Stomach (tissue), 8 donors: ENCODE measurements at regions not wholly inside any gene's neighbourhood (a gene's known extent, or its start where the extent isn't known, plus 50 kb on each side); places are given as distances from the start of the nearest gene placed in this dataset.
A peak's percentile ranks its signal among the peaks of the same experiment; 100 is the strongest.

Experiments
- DNase-seq, 2 donors: peaks; one replicate each; pipeline versions ENCODE4 v3.0.0 to v3.0.0-alpha.2; 2013 to 2019
- H3K27ac ChIP-seq, 5 donors: fragments of 200-600 bp in 4 of 5; sonication (generic) in 4 of 5; one replicate each; pipeline ENCODE4 v1.5.1; 2013 to 2019; ENCODE audit warnings: mild to moderate bottlenecking in 1 of 5, moderate library complexity in 1 of 5
- H3K27me3 ChIP-seq, 3 donors: fragments of 200-600 bp; sonication (generic); one replicate each; pipeline ENCODE4 v1.5.1; 2017 to 2019; ENCODE audit warnings: mixed run types in 1 of 3
- H3K36me3 ChIP-seq, 4 donors: fragments of 200-600 bp; sonication (generic); 1 replicate in 3 of 4; 2 replicates in 1 of 4; pipeline ENCODE4 v1.5.1; 2016 to 2019
- H3K4me1 ChIP-seq, 4 donors: fragments of 200-600 bp; sonication (generic); one replicate each; pipeline ENCODE4 v1.5.1; 2016 to 2019
- H3K4me3 ChIP-seq, 4 donors: fragments of 200-600 bp; sonication (generic) in 3 of 4; one replicate each; pipeline ENCODE4 v1.5.1; 2016 to 2019; ENCODE audit warnings: mild to moderate bottlenecking in 1 of 4
- H3K9me3 ChIP-seq, 4 donors: fragments of 200-600 bp; sonication (generic); one replicate each; pipeline ENCODE4 v1.5.1; 2016 to 2019
- EP300 ChIP-seq: sonication (generic); formaldehyde crosslinking; IDR thresholded peaks from one replicate; pipeline ENCODE4 v1.6.1; 2017; ENCODE audit warnings: antibody characterized with exemption
- POLR2A ChIP-seq, 4 donors: fragments of 450-650 bp; IDR thresholded peaks; one replicate each; pipeline ENCODE4 v1.6.1; 2016; ENCODE audit warnings: antibody characterized with exemption in 4 of 4, control low read depth in 2 of 4, mild to moderate bottlenecking in 1 of 4, moderate library complexity in 1 of 4
- POLR2AphosphoS5 ChIP-seq, 3 donors: sonication (generic); formaldehyde crosslinking; IDR thresholded peaks; one replicate each; pipeline ENCODE4 v1.6.1; 2016; ENCODE audit warnings: antibody characterized with exemption in 3 of 3
- WGBS, 5 donors: extraction: QIAGEN DNeasy Blood & Tissue Kit in 3 of 5; methylation state at CpG; one replicate each; pipeline versions ENCODE4 v1.1.5 to v1.1.7; 2013 to 2018; 5-methylcytosine and 5-hydroxymethylcytosine counted together
- intact Hi-C: fragments of 100-400 bp; cut with DNase I; formaldehyde crosslinking; loops from one replicate; pipeline ENCODE4 v1.15.1; 2023; ENCODE audit warnings: low total_unique reads
- TF ChIP-seq, protein P1 (sequence below), 7 experiments: fragments of 450-650 bp in 4 of 7; fragments of 200-600 bp in 3 of 7; sonication (generic) in 3 of 7; IDR thresholded peaks; one replicate each; pipeline ENCODE4 v1.5.1; 2016 to 2019; ENCODE audit warnings: antibody characterized with exemption in 7 of 7, control low read depth in 2 of 7, mild to moderate bottlenecking in 1 of 7
- donor health status: healthy with polysubstance abuse.
- donor health status: Bipolar disorder and iron deficiency.
- donor health status: healthy.

DNA sequence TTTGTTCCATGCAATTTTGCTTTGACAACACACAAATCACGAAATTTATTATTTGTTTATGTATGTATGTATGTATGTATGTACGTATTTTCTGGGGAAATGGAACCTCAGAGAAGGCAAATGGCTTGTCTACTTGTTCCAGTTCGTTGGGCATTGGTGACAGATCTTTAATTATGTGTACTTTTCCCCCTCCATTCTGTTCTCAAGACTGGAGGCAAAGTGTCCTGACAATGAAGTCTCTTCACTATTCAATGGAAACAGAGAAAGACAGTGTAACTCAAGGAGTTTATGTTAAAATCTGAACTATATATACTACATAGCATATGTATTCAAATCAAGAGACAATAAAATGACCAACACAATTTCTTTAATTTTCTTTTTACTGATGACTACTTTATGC, 245.7 kb upstream of the PTBP2 start:
- Histone ChIP-seq H3K9me3 (no peaks in the 10 kb centered on the region), H3K27ac (no peak overlapping the region), H3K27me3 (no peaks in the 10 kb centered on the region), H3K4me1 (no peaks in the 10 kb centered on the region), H3K4me3 (no peak overlapping the region), H3K36me3 (no peaks in the 10 kb centered on the region)
- intact Hi-C loops: no loop called here
- TF ChIP-seq POLR2AphosphoS5 (IDR thresholded peaks at IDR 0.05): no peak
- TF ChIP-seq, protein P1, sequence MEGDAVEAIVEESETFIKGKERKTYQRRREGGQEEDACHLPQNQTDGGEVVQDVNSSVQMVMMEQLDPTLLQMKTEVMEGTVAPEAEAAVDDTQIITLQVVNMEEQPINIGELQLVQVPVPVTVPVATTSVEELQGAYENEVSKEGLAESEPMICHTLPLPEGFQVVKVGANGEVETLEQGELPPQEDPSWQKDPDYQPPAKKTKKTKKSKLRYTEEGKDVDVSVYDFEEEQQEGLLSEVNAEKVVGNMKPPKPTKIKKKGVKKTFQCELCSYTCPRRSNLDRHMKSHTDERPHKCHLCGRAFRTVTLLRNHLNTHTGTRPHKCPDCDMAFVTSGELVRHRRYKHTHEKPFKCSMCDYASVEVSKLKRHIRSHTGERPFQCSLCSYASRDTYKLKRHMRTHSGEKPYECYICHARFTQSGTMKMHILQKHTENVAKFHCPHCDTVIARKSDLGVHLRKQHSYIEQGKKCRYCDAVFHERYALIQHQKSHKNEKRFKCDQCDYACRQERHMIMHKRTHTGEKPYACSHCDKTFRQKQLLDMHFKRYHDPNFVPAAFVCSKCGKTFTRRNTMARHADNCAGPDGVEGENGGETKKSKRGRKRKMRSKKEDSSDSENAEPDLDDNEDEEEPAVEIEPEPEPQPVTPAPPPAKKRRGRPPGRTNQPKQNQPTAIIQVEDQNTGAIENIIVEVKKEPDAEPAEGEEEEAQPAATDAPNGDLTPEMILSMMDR (IDR thresholded peaks at IDR 0.05): no peak
- TF ChIP-seq POLR2A (IDR thresholded peaks at IDR 0.05): no peak
- DNase-seq: no peak
- 43 to 64% (median 54%) methylated on average over 3 of the region's 3 CpGs for WGBS, 5 donors

DNA sequence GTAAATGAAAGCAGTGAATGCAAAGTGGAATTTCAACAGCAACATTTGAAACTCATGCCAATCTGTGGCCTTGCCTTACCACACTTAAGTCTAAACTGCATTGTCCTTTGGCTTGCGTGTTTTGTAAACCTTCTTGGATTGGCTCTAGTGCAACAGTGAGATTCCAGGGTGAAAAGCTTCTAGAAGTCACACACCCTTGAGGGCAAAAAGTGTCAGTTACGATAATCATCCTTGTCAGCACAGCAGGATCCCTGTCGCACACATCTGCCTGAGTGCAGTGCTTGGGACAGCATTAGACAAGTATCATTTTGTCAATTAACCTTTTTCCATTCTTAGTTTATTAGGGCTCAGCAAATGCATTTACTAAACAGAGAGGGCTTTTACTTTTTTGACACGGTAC, 243.4 kb upstream of the PTBP2 start:
- H3K4me3 ChIP-seq: no peak overlapping the region
- intact Hi-C loops: no loop called here
- H3K27me3 ChIP-seq: no peaks in the 10 kb centered on the region
- H3K36me3 ChIP-seq: no peaks in the 10 kb centered on the region
- no peak for TF ChIP-seq POLR2AphosphoS5 (IDR thresholded peaks at IDR 0.05)
- TF ChIP-seq, protein P1 (IDR thresholded peaks at IDR 0.05): no peak
- no peak for TF ChIP-seq POLR2A (IDR thresholded peaks at IDR 0.05)
- TF ChIP-seq EP300: no peak
- H3K9me3 ChIP-seq: no peaks in the 10 kb centered on the region
- H3K27ac ChIP-seq: no peak overlapping the region
- WGBS, 5 donors: 82 to 88% (median 86%) methylated on average over 4 of the region's 4 CpGs
- DNase-seq: no peak
- H3K4me1 ChIP-seq: no peaks in the 10 kb centered on the region

DNA sequence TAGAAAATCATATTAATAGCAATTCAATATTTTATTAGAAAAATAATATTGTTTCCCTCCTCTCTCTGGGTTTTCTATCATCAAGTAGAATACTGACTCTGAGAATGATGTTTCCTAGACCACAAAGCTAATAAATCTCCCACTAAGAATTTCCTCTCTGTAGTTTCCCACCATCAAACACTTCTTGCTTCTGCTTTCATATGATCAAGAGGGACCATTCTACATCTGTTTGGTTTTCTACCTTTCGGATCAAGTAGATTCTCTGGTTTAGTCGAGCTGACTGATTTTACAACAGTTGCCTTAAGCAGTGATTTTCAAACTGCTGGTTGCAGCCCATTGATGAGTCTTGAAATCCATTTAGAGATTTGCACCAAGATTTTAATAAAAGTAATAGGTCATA, 240.2 kb upstream of the PTBP2 start:
- no peak overlapping the region for H3K27ac ChIP-seq
- H3K9me3 ChIP-seq: no peaks in the 10 kb centered on the region
- no peak overlapping the region for H3K4me3 ChIP-seq
- H3K4me1 ChIP-seq: no peaks in the 10 kb centered on the region
- no peak for DNase-seq
- H3K27me3 ChIP-seq: no peaks in the 10 kb centered on the region
- intact Hi-C loops: no loop called here
- WGBS, 5 donors: 51 to 79% (median 67%) methylated on average over 2 of the region's 2 CpGs
- H3K36me3 ChIP-seq: no peaks in the 10 kb centered on the region
- TF ChIP-seq POLR2AphosphoS5 (IDR thresholded peaks at IDR 0.05) (no peak), EP300 (no peak), POLR2A (IDR thresholded peaks at IDR 0.05) (no peak)
- TF ChIP-seq, protein P1 (IDR thresholded peaks at IDR 0.05): no peak

DNA sequence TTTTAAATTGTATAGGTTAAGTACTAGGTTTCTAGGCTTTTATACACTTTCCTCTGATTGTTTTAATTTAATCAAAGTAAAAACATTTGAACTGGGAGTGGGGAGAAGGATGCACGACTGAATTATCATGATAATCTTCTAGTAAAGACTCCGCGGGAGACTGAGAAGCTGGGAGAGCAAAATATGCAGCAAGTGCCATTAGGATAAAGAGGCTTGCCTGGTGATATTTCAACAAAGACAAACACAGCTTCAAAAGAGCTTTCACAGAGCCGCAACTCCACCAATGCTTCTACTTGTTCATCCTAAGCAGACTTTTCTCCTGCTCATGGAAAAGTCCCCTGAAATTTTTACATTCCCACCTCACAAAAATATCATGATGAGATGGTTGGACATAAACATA, 239.0 kb upstream of the PTBP2 start:
- no peaks in the 10 kb centered on the region for H3K27me3 ChIP-seq
- no peaks in the 10 kb centered on the region for H3K9me3 ChIP-seq
- peak overlapping the region in 2 of 4 donors; percentile 9 to 12 for H3K4me3 ChIP-seq
- H3K4me1 ChIP-seq: peaks cover 0 to 9% (median 0%) of the 10 kb centered on the region in 4 donors
- 23 to 34% (median 29%) methylated on average over 4 of the region's 4 CpGs for WGBS, 5 donors
- DNase-seq: peak in 1 of 2 donors; percentile 16
- H3K27ac ChIP-seq: peak overlapping the region in 2 of 5 donors; percentile 4 to 44
- H3K36me3 ChIP-seq: no peaks in the 10 kb centered on the region
- no peak for TF ChIP-seq POLR2AphosphoS5 (IDR thresholded peaks at IDR 0.05)
- TF ChIP-seq POLR2A (IDR thresholded peaks at IDR 0.05): no peak
- TF ChIP-seq, protein P1 (IDR thresholded peaks at IDR 0.05): no peak
- no peak for TF ChIP-seq EP300
- intact Hi-C loops: no loop called here
